ENCODE measurements at regions not wholly inside any gene's neighbourhood (a gene's known extent, or its start where the extent isn't known, plus 50 kb on each side); places are given as distances from the start of the nearest gene placed in this dataset.
A peak's percentile ranks its signal among the peaks of the same experiment; 100 is the strongest.

DNA sequence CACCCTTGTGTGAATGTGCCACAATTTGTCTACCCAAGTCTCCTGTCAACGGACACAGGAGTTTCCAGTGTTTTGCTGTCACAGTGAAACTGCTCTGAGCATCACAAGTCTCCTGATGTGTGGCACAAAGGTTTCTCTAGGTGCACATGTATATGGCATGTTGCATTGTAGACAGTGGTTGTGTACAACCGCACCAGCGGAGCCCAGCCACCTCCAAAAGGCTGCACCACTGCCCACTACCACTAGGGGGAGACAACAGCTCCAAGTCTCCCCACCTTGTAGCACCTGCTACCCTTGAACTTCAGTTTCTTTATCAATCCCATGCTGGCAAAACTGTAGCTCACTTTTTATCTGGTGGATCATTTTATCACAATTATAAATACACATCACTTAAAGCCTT, 95.5 kb upstream of the ZNF469 start:
- H3K27ac Mint-ChIP-seq: no peak overlapping the region
- Histone ChIP-seq H3F3A (replicated peaks; ENCODE audit: low read depth) (no peaks in the 10 kb centered on the region), H3K4me3 (no peak overlapping the region), H3K27ac (ENCODE audit: low read depth) (no peak overlapping the region), H3K27me3 (ENCODE audit: insufficient read depth) (no peaks in the 10 kb centered on the region), H3K4me2 (no peak overlapping the region), H3K4me1 (ENCODE audit: insufficient read depth) (no peaks in the 10 kb centered on the region), H4K20me1 (replicated peaks; ENCODE audit: insufficient read depth) (no peaks in the 10 kb centered on the region), H3K79me2 (replicated peaks; ENCODE audit: insufficient read depth) (no peaks in the 10 kb centered on the region), H3K36me3 (ENCODE audit: insufficient read depth) (no peaks in the 10 kb centered on the region), H3K9me2 (ENCODE audit: insufficient read depth) (no peaks in the 10 kb centered on the region), H2AFZ (no peak overlapping the region)
- H3K9me3 Mint-ChIP-seq: peaks cover 40% of the 10 kb centered on the region
- peak; percentile 30; the same call in 1 of the 3 replicates for ATAC-seq
- TF ChIP-seq, protein P1, sequence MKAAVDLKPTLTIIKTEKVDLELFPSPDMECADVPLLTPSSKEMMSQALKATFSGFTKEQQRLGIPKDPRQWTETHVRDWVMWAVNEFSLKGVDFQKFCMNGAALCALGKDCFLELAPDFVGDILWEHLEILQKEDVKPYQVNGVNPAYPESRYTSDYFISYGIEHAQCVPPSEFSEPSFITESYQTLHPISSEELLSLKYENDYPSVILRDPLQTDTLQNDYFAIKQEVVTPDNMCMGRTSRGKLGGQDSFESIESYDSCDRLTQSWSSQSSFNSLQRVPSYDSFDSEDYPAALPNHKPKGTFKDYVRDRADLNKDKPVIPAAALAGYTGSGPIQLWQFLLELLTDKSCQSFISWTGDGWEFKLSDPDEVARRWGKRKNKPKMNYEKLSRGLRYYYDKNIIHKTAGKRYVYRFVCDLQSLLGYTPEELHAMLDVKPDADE (IDR thresholded peaks at IDR 0.05): no peak
- TF ChIP-seq, protein P2, sequence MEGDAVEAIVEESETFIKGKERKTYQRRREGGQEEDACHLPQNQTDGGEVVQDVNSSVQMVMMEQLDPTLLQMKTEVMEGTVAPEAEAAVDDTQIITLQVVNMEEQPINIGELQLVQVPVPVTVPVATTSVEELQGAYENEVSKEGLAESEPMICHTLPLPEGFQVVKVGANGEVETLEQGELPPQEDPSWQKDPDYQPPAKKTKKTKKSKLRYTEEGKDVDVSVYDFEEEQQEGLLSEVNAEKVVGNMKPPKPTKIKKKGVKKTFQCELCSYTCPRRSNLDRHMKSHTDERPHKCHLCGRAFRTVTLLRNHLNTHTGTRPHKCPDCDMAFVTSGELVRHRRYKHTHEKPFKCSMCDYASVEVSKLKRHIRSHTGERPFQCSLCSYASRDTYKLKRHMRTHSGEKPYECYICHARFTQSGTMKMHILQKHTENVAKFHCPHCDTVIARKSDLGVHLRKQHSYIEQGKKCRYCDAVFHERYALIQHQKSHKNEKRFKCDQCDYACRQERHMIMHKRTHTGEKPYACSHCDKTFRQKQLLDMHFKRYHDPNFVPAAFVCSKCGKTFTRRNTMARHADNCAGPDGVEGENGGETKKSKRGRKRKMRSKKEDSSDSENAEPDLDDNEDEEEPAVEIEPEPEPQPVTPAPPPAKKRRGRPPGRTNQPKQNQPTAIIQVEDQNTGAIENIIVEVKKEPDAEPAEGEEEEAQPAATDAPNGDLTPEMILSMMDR (conservative IDR thresholded peaks at IDR 0.05; ENCODE audit: low read depth in 2 of 2): peak; percentile 56 to 67
- TF ChIP-seq ZNF331 (CRISPR knock-in tag; IDR thresholded peaks at IDR 0.05; ENCODE audit: low read depth): peak; percentile 100
- TF ChIP-seq POLR2AphosphoS5 (IDR thresholded peaks at IDR 0.05; ENCODE audit: low read depth): no peak
- peaks cover 14% of the 10 kb centered on the region for H3K36me3 Mint-ChIP-seq (ENCODE audit: low read depth)
- no peaks in the 10 kb centered on the region for H3K27me3 Mint-ChIP-seq (ENCODE audit: insufficient read depth, low read depth, poor library complexity)
- no peak overlapping the region for H3K4me3 Mint-ChIP-seq
- DNase-seq (ENCODE audit: low spot score): peak; percentile 41
- H3K4me1 Mint-ChIP-seq: no peaks in the 10 kb centered on the region

DNA sequence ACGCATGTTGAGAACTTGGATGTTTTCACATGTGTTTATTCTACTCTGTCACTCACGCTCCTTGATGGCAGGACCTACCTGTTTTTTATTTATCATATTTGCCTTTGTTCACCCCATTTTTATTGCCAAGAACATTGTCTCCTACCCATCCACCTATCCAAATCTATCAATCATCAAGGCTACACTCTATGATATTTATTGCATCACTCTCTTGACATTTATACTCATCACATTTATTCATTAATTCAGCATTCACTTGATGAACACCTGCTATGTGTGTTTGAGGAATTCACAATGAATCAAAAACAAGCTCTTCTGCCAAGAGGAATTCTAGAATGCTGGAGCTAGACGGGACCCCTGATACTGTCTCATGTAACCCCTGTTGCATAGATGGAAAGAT, 94.5 kb upstream of the ZNF469 start:
- H3K4me2 ChIP-seq: no peak overlapping the region
- DNase-seq (ENCODE audit: low spot score) (no peak), ATAC-seq (no peak)
- Mint-ChIP-seq H3K27me3 (ENCODE audit: insufficient read depth, low read depth, poor library complexity) (no peaks in the 10 kb centered on the region), H3K4me1 (no peaks in the 10 kb centered on the region), H3K9me3 (peaks cover 40% of the 10 kb centered on the region), H3K27ac (no peak overlapping the region), H3K4me3 (no peak overlapping the region), H3K36me3 (ENCODE audit: low read depth) (peaks cover 9% of the 10 kb centered on the region)
- no peaks in the 10 kb centered on the region for H3K79me2 ChIP-seq (replicated peaks; ENCODE audit: insufficient read depth)
- no peaks in the 10 kb centered on the region for H3K36me3 ChIP-seq (ENCODE audit: insufficient read depth)
- TF ChIP-seq, protein P1 (IDR thresholded peaks at IDR 0.05): no peak
- TF ChIP-seq NANOG (IDR thresholded peaks at IDR 0.05; ENCODE audit: borderline replicate concordance): no peak
- no peak overlapping the region for H3K4me3 ChIP-seq
- no peaks in the 10 kb centered on the region for H3K4me1 ChIP-seq (ENCODE audit: insufficient read depth)
- H3K9me2 ChIP-seq (ENCODE audit: insufficient read depth): no peaks in the 10 kb centered on the region
- H3K27ac ChIP-seq (ENCODE audit: low read depth): no peak overlapping the region
- no peaks in the 10 kb centered on the region for H3K27me3 ChIP-seq (ENCODE audit: insufficient read depth)
- no peak overlapping the region for H2AFZ ChIP-seq
- no peaks in the 10 kb centered on the region for H4K20me1 ChIP-seq (replicated peaks; ENCODE audit: insufficient read depth)
- H3F3A ChIP-seq (replicated peaks; ENCODE audit: low read depth): no peaks in the 10 kb centered on the region

DNA sequence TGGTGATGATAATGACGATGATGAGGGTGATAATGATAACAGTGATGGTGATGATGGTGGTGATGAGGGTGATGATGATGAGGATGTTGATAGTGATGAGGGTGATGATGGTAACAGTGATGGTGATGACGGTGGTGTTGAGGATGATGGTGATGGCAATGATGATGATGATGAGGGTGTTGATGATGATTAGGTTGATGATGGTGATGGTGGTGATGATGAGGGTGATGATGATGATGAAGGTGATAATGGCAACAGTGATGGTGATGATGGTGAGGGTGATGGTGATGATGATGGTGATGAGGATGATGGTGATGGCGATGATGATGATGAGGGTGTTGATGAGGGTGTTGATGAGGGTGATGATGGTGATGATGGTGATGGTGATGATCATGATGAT, 93.8 kb upstream of the ZNF469 start:
- Histone ChIP-seq H3K27me3 (ENCODE audit: insufficient read depth) (no peaks in the 10 kb centered on the region), H3K9me2 (ENCODE audit: insufficient read depth) (no peaks in the 10 kb centered on the region), H3F3A (replicated peaks; ENCODE audit: low read depth) (no peaks in the 10 kb centered on the region), H3K4me3 (no peak overlapping the region), H3K27ac (ENCODE audit: low read depth) (no peak overlapping the region), H4K20me1 (replicated peaks; ENCODE audit: insufficient read depth) (no peaks in the 10 kb centered on the region), H2AFZ (no peak overlapping the region), H3K79me2 (replicated peaks; ENCODE audit: insufficient read depth) (no peaks in the 10 kb centered on the region), H3K4me1 (ENCODE audit: insufficient read depth) (no peaks in the 10 kb centered on the region), H3K4me2 (no peak overlapping the region), H3K36me3 (ENCODE audit: insufficient read depth) (no peaks in the 10 kb centered on the region)
- H3K27me3 Mint-ChIP-seq (ENCODE audit: insufficient read depth, low read depth, poor library complexity): no peaks in the 10 kb centered on the region
- no peaks in the 10 kb centered on the region for H3K4me1 Mint-ChIP-seq
- no peak overlapping the region for H3K4me3 Mint-ChIP-seq
- H3K9me3 Mint-ChIP-seq: peaks cover 38% of the 10 kb centered on the region
- DNase-seq (ENCODE audit: low spot score) (no peak), ATAC-seq (no peak)
- H3K27ac Mint-ChIP-seq: no peak overlapping the region
- H3K36me3 Mint-ChIP-seq (ENCODE audit: low read depth): peaks cover 7% of the 10 kb centered on the region
- TF ChIP-seq STAT1 (IDR thresholded peaks at IDR 0.05; ENCODE audit: unreplicated experiment) (no peak), ZNF331 (CRISPR knock-in tag; IDR thresholded peaks at IDR 0.05; ENCODE audit: low read depth) (no peak)
- TF ChIP-seq, protein P1 (IDR thresholded peaks at IDR 0.05): no peak
- TF ChIP-seq, protein P3, sequence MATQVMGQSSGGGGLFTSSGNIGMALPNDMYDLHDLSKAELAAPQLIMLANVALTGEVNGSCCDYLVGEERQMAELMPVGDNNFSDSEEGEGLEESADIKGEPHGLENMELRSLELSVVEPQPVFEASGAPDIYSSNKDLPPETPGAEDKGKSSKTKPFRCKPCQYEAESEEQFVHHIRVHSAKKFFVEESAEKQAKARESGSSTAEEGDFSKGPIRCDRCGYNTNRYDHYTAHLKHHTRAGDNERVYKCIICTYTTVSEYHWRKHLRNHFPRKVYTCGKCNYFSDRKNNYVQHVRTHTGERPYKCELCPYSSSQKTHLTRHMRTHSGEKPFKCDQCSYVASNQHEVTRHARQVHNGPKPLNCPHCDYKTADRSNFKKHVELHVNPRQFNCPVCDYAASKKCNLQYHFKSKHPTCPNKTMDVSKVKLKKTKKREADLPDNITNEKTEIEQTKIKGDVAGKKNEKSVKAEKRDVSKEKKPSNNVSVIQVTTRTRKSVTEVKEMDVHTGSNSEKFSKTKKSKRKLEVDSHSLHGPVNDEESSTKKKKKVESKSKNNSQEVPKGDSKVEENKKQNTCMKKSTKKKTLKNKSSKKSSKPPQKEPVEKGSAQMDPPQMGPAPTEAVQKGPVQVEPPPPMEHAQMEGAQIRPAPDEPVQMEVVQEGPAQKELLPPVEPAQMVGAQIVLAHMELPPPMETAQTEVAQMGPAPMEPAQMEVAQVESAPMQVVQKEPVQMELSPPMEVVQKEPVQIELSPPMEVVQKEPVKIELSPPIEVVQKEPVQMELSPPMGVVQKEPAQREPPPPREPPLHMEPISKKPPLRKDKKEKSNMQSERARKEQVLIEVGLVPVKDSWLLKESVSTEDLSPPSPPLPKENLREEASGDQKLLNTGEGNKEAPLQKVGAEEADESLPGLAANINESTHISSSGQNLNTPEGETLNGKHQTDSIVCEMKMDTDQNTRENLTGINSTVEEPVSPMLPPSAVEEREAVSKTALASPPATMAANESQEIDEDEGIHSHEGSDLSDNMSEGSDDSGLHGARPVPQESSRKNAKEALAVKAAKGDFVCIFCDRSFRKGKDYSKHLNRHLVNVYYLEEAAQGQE (IDR thresholded peaks at IDR 0.05; ENCODE audit: unreplicated experiment): no peak
